Liver (tissue), 8 donors: ENCODE measurements at regions not wholly inside any gene's neighbourhood (a gene's known extent, or its start where the extent isn't known, plus 50 kb on each side); places are given as distances from the start of the nearest gene placed in this dataset.

Source experiments
- DNase-seq: peaks from one replicate; pipeline ENCODE4 v3.0.0-alpha.2; 2017; ENCODE audit warnings: low spot score
- H3K27ac ChIP-seq, 2 donors: one replicate each; pipeline ENCODE4 v1.7.0; 2013; ENCODE audit warnings: inconsistent platforms in 2 of 2, low read length in 2 of 2, control low read depth in 1 of 2, low read depth in 1 of 2, mild to moderate bottlenecking in 1 of 2
- H3K27me3 ChIP-seq, 4 donors: one replicate each; pipeline versions ENCODE4 v1.6.1 to v1.7.0; 2013; ENCODE audit warnings: low read length in 3 of 4, inconsistent platforms in 1 of 4, mild to moderate bottlenecking in 1 of 4, moderate library complexity in 1 of 4; ENCODE audit not compliant: control insufficient read depth in 4 of 4, insufficient read depth in 4 of 4
- H3K36me3 ChIP-seq, 4 donors: one replicate each; pipeline versions ENCODE4 v1.6.1 to v1.7.0; 2013; ENCODE audit warnings: low read length in 3 of 4, mild to moderate bottlenecking in 3 of 4, low read depth in 1 of 4, moderate library complexity in 1 of 4; ENCODE audit not compliant: control insufficient read depth in 4 of 4, insufficient read depth in 3 of 4
- H3K4me1 ChIP-seq, 4 donors: one replicate each; pipeline versions ENCODE4 v1.6.1 to v1.7.0; 2013; ENCODE audit warnings: low read length in 3 of 4, mild to moderate bottlenecking in 3 of 4, moderate library complexity in 1 of 4; ENCODE audit not compliant: control insufficient read depth in 4 of 4, insufficient read depth in 4 of 4
- H3K4me3 ChIP-seq, 3 donors: one replicate each; pipeline versions ENCODE4 v1.6.1 to v1.7.0; 2013; ENCODE audit warnings: low read length in 3 of 3, control low read depth in 1 of 3, low read depth in 1 of 3, mild to moderate bottlenecking in 1 of 3
- H3K9ac ChIP-seq, 2 donors: one replicate each; pipeline ENCODE4 v1.7.0; 2013; ENCODE audit warnings: low read length in 2 of 2, mild to moderate bottlenecking in 2 of 2, moderate library complexity in 2 of 2, control low read depth in 1 of 2, low read depth in 1 of 2
- H3K9me3 ChIP-seq, 4 donors: one replicate each; pipeline versions ENCODE4 v1.6.1 to v1.7.0; 2013; ENCODE audit warnings: low read length in 3 of 4; ENCODE audit not compliant: control insufficient read depth in 4 of 4
- ATF3 ChIP-seq: IDR thresholded peaks from 2 replicates; pipeline ENCODE4 v1.6.1; 2016; ENCODE audit warnings: antibody characterized with exemption
- CTCF ChIP-seq: fragments of 150-350 bp; IDR thresholded peaks from 2 replicates; pipeline ENCODE4 v1.5.1; 2017; ENCODE audit warnings: improper control_type of control experiment, low read depth, low read length; ENCODE audit not compliant: missing input control
- FOXA1 ChIP-seq: IDR thresholded peaks from 2 replicates; pipeline ENCODE4 v1.6.1; 2016; ENCODE audit warnings: antibody characterized with exemption
- FOXA2 ChIP-seq: IDR thresholded peaks from 2 replicates; pipeline ENCODE4 v1.6.1; 2016; ENCODE audit warnings: antibody characterized with exemption
- HNF4A ChIP-seq, 2 donors: conservative IDR thresholded peaks; 2 replicates each; pipeline ENCODE4 v1.6.1; 2016; ENCODE audit warnings: antibody characterized with exemption in 2 of 2, mild to moderate bottlenecking in 2 of 2
- MAX ChIP-seq: IDR thresholded peaks from 2 replicates; pipeline ENCODE4 v1.6.1; 2016; ENCODE audit warnings: antibody characterized with exemption
- REST ChIP-seq: IDR thresholded peaks from 2 replicates; pipeline ENCODE4 v1.6.1; 2016; ENCODE audit warnings: antibody characterized with exemption, mild to moderate bottlenecking
- RXRA ChIP-seq, 2 donors: IDR thresholded peaks; 2 replicates each; pipeline ENCODE4 v1.6.1; 2017 to 2018; ENCODE audit warnings: antibody characterized with exemption in 2 of 2, mild to moderate bottlenecking in 1 of 2
- SP1 ChIP-seq: IDR thresholded peaks from 2 replicates; pipeline ENCODE4 v1.6.1; 2018; ENCODE audit warnings: antibody characterized with exemption, mild to moderate bottlenecking
- YY1 ChIP-seq: IDR thresholded peaks from 2 replicates; pipeline ENCODE4 v1.6.1; 2016; ENCODE audit warnings: antibody characterized with exemption, mild to moderate bottlenecking
- WGBS: extraction: QIAGEN DNeasy Blood & Tissue Kit; methylation state at CpG from one replicate; pipeline ENCODE4 v1.1.7; 2013; 5-methylcytosine and 5-hydroxymethylcytosine counted together
- donor health status: healthy.
- donor health status: healthy.
- donor health status: healthy.
- donor health status: healthy.
- donor health status: healthy.

GRCh38 chr10:62512732-62513475 lies 138.7 kb downstream of the ZNF365 start:
- 84% methylated on average over 5 of the region's 5 CpGs for WGBS
- TF ChIP-seq MAX (no peak), YY1 (no peak), REST (no peak), SP1 (no peak), ATF3 (no peak), FOXA2 (no peak), RXRA (IDR thresholded peaks at IDR 0.05) (no peak), FOXA1 (no peak), HNF4A (conservative IDR thresholded peaks at IDR 0.05) (no peak), CTCF (no peak)
- H3K27me3 ChIP-seq = no peaks in the 10 kb centered on the region
- H3K4me3 ChIP-seq = no peak overlapping the region
- no peaks in the 10 kb centered on the region for H3K9me3 ChIP-seq
- no peak overlapping the region for H3K9ac ChIP-seq
- no peaks in the 10 kb centered on the region for H3K36me3 ChIP-seq
- no peak overlapping the region for H3K27ac ChIP-seq
- no peaks in the 10 kb centered on the region for H3K4me1 ChIP-seq
- DNase-seq = no peak

GRCh38 chr10:62514079-62514693 lies 140.0 kb downstream of the ZNF365 start:
- no peaks in the 10 kb centered on the region for H3K4me1 ChIP-seq
- WGBS = 73% methylated on average over 6 of the region's 6 CpGs

More at GRCh38 chr10:62514079-62514693, 140.0 kb downstream of the ZNF365 start:
- H3K4me3 ChIP-seq = no peak overlapping the region
- no peak overlapping the region for H3K27ac ChIP-seq
- no peak for TF ChIP-seq REST
- TF ChIP-seq FOXA1 = no peak
- no peak for TF ChIP-seq HNF4A (conservative IDR thresholded peaks at IDR 0.05)
- no peak for TF ChIP-seq SP1
- TF ChIP-seq FOXA2 = no peak
- DNase-seq = no peak
- H3K9me3 ChIP-seq = no peaks in the 10 kb centered on the region
- no peaks in the 10 kb centered on the region for H3K36me3 ChIP-seq
- H3K9ac ChIP-seq = no peak overlapping the region
- no peaks in the 10 kb centered on the region for H3K27me3 ChIP-seq
